HCT116 (cell line): ENCODE measurements at regions not wholly inside any gene's neighbourhood (a gene's known extent, or its start where the extent isn't known, plus 50 kb on each side); places are given as distances from the start of the nearest gene placed in this dataset.

ENCODE experiments used
- POLR2AphosphoS5 ChIP-seq: IDR thresholded peaks from 2 replicates; pipeline ENCODE4 v1.6.1; 2011; ENCODE audit warnings: mild to moderate bottlenecking, low read depth, low read length, moderate library complexity
- ZNF274 ChIP-seq: fragments of 200-500 bp; sonication (Bioruptor generic); IDR thresholded peaks from 2 replicates; pipeline ENCODE4 v1.6.1; 2014; ENCODE audit warnings: mild to moderate bottlenecking, low read depth, low read length, inconsistent platforms
- TF ChIP-seq, protein P1 (sequence below), 3 experiments: fragments of 200-600 bp in 1 of 3; sonication (generic) in 1 of 3; IDR thresholded peaks in 2 of 3; conservative IDR thresholded peaks in 1 of 3; 2 replicates each; pipeline ENCODE4 v1.5.1; 2012 to 2017; ENCODE audit warnings: low read depth in 2 of 3, low read length in 2 of 3, antibody characterized with exemption in 1 of 3, borderline replicate concordance in 1 of 3, control low read depth in 1 of 3, mild to moderate bottlenecking in 1 of 3, mixed read lengths in 1 of 3, mixed run types in 1 of 3, moderate library complexity in 1 of 3; ENCODE audit not compliant: insufficient read depth in 1 of 3

DNA sequence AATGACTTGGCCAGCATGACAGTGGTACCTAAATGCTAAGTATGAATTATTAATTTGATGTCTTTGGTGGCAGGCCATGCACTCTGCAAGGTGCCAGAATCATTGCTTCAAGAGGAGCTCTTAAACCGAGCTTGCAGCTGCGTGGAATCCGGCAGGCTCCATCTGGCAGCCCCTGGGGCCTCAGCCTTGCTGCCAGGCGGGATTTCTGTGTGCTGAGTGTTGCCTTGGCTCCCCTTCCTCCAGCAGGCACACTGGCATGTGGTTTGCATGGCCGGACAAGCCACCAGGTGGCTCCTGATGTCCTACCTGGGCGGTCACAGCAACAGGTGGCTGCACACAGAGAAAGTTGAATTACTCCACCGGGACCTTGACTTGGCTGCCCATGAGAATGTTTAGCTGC, 155.4 kb downstream of the URB2 start:
- TF ChIP-seq, protein P1, sequence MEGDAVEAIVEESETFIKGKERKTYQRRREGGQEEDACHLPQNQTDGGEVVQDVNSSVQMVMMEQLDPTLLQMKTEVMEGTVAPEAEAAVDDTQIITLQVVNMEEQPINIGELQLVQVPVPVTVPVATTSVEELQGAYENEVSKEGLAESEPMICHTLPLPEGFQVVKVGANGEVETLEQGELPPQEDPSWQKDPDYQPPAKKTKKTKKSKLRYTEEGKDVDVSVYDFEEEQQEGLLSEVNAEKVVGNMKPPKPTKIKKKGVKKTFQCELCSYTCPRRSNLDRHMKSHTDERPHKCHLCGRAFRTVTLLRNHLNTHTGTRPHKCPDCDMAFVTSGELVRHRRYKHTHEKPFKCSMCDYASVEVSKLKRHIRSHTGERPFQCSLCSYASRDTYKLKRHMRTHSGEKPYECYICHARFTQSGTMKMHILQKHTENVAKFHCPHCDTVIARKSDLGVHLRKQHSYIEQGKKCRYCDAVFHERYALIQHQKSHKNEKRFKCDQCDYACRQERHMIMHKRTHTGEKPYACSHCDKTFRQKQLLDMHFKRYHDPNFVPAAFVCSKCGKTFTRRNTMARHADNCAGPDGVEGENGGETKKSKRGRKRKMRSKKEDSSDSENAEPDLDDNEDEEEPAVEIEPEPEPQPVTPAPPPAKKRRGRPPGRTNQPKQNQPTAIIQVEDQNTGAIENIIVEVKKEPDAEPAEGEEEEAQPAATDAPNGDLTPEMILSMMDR (IDR thresholded peaks at IDR 0.05 in 2 of 3, conservative IDR thresholded peaks at IDR 0.05 in 1 of 3; ENCODE audit: borderline replicate concordance in 1 of 3, insufficient read depth in 1 of 3, low read depth in 2 of 3, low read length in 2 of 3), result peak; percentile 35 to 39 (median 37); a peak in 5 of 6 replicates
- no peak for TF ChIP-seq POLR2AphosphoS5
- TF ChIP-seq ZNF274, result no peak
